HEK293T (cell line): ENCODE measurements at regions not wholly inside any gene's neighbourhood (a gene's known extent, or its start where the extent isn't known, plus 50 kb on each side); places are given as distances from the start of the nearest gene placed in this dataset.
"Not testable (repeated sequence)": the region's sequence is repeated elsewhere in the genome, so short reads cannot be mapped to it uniquely, and the experiment has no call there.

ENCODE experiments used
- CTCF ChIA-PET: fragments of 350-600 bp; formaldehyde crosslinking; extraction: SDS; loops from one replicate; lab custom pipeline; 2021; ENCODE audit warnings: antibody characterized with exemption, inconsistent platforms; lab: Yijun Ruan, JAX
- POLR2A ChIA-PET: fragments of 350-600 bp; formaldehyde crosslinking; extraction: SDS; loops from one replicate; lab custom pipeline; 2020; ENCODE audit warnings: antibody characterized with exemption, inconsistent platforms; lab: Yijun Ruan, JAX
- DNase-seq: peaks from one replicate; pipeline ENCODE4 v3.0.0; 2012; ENCODE audit warnings: mixed read lengths; ENCODE audit errors: extremely low spot score
- ARNT ChIP-seq: fragments of 450-650 bp; IDR thresholded peaks from 2 replicates; pipeline ENCODE4 v1.6.1; 2017; ENCODE audit warnings: mild to moderate bottlenecking
- BHLHE40 ChIP-seq: fragments of 450-650 bp; IDR thresholded peaks from 2 replicates; pipeline ENCODE4 v1.6.1; 2016; ENCODE audit warnings: mild to moderate bottlenecking, moderate library complexity, borderline replicate concordance
- CTBP1 ChIP-seq: fragments of 450-650 bp; IDR thresholded peaks from 2 replicates; pipeline ENCODE4 v1.6.1; 2016; ENCODE audit warnings: borderline replicate concordance
- ELF4 ChIP-seq: fragments of 450-650 bp; IDR thresholded peaks from 2 replicates; pipeline ENCODE4 v1.6.1; 2017; ENCODE audit warnings: antibody characterized with exemption
- FOXA1 ChIP-seq: fragments of 450-650 bp; IDR thresholded peaks from 2 replicates; pipeline ENCODE4 v1.6.1; 2016; ENCODE audit warnings: mild to moderate bottlenecking
- FOXK2 ChIP-seq: fragments of 450-650 bp; IDR thresholded peaks from 2 replicates; pipeline ENCODE4 v1.6.1; 2016; ENCODE audit warnings: mild to moderate bottlenecking
- FOXM1 ChIP-seq: fragments of 450-650 bp; IDR thresholded peaks from 2 replicates; pipeline ENCODE4 v1.6.1; 2017; ENCODE audit warnings: mild to moderate bottlenecking, borderline replicate concordance
- HDGF ChIP-seq: fragments of 450-650 bp; IDR thresholded peaks from 2 replicates; pipeline ENCODE4 v1.6.1; 2017; ENCODE audit warnings: antibody characterized with exemption, borderline replicate concordance
- L3MBTL2 ChIP-seq: fragments of 450-650 bp; conservative IDR thresholded peaks from 2 replicates; pipeline ENCODE4 v1.6.1; 2016; ENCODE audit warnings: mild to moderate bottlenecking
- LEF1 ChIP-seq: fragments of 450-650 bp; IDR thresholded peaks from 2 replicates; pipeline ENCODE4 v1.6.1; 2017; ENCODE audit warnings: mild to moderate bottlenecking, borderline replicate concordance
- NFRKB ChIP-seq: fragments of 450-650 bp; IDR thresholded peaks from 2 replicates; pipeline ENCODE4 v1.6.1; 2016; ENCODE audit warnings: mild to moderate bottlenecking, moderate library complexity
- SP1 ChIP-seq: fragments of 450-650 bp; IDR thresholded peaks from 2 replicates; pipeline ENCODE4 v1.6.1; 2017
- SUZ12 ChIP-seq: fragments of 450-650 bp; IDR thresholded peaks from 2 replicates; pipeline ENCODE4 v1.6.1; 2016; ENCODE audit warnings: mild to moderate bottlenecking
- TARDBP ChIP-seq: fragments of 450-650 bp; IDR thresholded peaks from 2 replicates; pipeline ENCODE4 v1.6.1; 2016
- ZNF384 ChIP-seq: fragments of 450-650 bp; IDR thresholded peaks from 2 replicates; pipeline ENCODE4 v1.6.1; 2016
- TF ChIP-seq, protein P1 (sequence below): fragments of 450-650 bp; IDR thresholded peaks from 2 replicates; pipeline ENCODE4 v1.6.1; 2016

DNA sequence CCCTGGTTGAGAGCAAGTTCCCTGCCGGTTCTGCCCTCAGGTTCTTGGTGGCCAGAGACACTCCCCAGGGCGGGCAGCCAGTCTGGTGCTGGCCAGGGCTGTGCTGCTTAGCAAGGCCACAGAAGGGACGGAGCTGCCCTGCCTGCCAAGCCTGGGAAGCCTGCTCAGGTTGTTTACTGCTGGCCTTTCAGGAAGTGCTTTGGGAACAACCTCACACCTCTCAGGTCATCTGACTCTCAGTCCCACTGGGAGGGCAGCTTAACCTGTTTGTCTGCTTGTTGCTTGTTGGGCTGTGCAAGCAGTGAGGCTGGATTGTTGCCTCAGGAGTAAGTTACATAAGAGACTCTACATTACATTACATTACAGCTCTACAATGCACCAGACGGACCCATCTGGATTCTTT is 75.8 kb upstream of the AFDN start:
- no peak for TF ChIP-seq ARNT
- CTCF ChIA-PET: no interaction called here
- POLR2A ChIA-PET: no interaction called here
- DNase-seq: no peak

DNA sequence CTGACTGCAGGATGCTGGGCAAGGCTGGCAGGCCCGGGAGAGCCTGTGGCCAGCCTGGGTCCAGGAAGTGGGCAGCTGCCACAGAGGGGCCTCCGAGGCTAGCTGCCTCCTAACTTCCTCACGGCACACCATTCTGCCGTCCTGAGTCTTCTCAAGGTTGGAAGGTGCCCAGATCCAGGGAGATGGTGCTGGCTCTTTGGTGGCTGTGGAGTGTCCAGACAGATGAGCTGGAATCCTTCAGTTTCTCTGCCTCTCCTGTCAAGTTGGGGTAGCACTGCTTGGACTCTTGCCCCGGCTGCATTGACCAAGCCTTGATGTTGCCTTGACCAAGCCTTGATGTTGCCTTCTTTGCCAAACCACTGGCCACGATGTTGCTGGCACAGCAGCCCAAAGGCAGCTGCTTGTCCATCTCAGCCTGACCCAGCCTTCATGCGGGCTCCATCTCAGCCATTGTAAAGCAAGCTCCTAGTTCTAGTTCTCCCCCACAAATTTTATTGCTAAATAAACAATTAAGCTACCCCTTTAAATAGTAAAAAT is 75.1 kb upstream of the AFDN start:
- DNase-seq: no peak
- TF ChIP-seq ZNF384: no peak
- no peak for TF ChIP-seq FOXA1
- TF ChIP-seq LEF1: no peak
- TF ChIP-seq ARNT: no peak
- no peak for TF ChIP-seq NFRKB
- TF ChIP-seq HDGF: no peak
- TF ChIP-seq SP1: no peak
- no peak for TF ChIP-seq FOXM1
- TF ChIP-seq TARDBP: no peak
- TF ChIP-seq FOXK2: no peak
- TF ChIP-seq BHLHE40: no peak
- no peak for TF ChIP-seq CTBP1
- ChIA-PET POLR2A (no interaction called here), CTCF (no interaction called here)

DNA sequence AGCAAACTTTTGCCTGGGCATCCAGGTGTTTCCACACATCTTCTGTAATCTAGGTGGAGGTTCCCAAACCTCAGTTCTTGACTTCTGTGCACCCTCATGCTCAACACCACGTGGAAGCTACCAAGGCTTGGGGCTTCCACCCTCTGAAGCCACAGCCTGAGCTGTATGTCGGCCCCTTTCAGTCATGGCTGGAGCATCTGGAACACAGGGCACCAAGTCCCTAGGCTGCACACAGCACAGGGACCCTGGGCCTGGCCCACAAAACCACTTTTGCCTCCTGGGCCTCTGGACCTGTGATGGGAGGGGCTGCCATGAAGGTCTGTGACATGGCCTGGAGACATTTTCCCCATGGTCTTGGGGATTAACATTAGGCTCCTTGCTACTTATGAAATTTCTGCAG is 73.4 kb upstream of the AFDN start:
- CTCF ChIA-PET, DNase-seq, POLR2A ChIA-PET: not testable (repeated sequence)

DNA sequence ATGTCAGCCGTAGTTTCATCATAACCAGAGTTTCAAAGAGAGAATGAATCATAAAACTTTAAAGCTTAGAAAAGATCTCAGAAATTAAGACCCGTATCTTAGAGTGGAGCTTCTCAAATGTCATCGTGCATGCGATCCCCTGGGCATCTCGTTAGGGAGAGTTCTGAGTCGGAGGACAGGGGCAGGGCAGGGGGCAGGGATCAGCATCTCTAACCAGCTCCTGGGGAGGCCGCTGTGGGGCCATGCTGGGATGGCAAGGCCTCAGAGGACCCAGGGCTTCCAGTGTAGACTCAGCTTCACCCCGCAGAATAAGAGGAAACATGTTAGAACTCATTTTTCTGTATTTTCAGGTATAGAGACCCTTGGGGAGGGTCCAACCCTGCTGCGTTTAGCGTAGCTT is 72.0 kb upstream of the AFDN start:
- TF ChIP-seq CTBP1 (no peak), LEF1 (no peak)
- ChIA-PET POLR2A (no interaction called here), CTCF (no interaction called here)
- no peak for DNase-seq

DNA sequence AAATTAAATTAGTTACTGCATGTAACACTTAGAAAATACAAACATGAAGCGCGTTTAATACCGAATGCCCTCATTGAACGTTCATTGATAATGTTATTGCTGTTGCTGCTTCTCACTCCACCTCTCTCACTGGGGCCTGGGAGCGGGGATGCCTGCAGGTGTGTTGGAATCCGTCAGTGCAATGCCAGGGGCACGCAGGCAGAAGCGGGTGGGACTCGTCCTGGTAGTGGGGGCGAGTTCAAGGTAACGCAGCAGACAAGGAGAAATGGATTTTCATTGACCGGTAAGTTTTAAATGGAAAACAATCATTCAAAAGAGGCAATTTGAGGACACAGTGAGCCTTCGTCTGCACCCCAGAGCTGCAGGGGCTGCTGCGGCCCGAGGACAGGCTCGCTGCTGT is 71.2 kb upstream of the AFDN start:
- ChIA-PET CTCF (no interaction called here), POLR2A (no interaction called here)
- no peak for DNase-seq
- no peak for TF ChIP-seq ARNT
- TF ChIP-seq FOXK2: no peak
- TF ChIP-seq SP1: no peak
- no peak for TF ChIP-seq ELF4
- no peak for TF ChIP-seq CTBP1
- no peak for TF ChIP-seq LEF1
- TF ChIP-seq FOXA1: no peak
- TF ChIP-seq, protein P1, sequence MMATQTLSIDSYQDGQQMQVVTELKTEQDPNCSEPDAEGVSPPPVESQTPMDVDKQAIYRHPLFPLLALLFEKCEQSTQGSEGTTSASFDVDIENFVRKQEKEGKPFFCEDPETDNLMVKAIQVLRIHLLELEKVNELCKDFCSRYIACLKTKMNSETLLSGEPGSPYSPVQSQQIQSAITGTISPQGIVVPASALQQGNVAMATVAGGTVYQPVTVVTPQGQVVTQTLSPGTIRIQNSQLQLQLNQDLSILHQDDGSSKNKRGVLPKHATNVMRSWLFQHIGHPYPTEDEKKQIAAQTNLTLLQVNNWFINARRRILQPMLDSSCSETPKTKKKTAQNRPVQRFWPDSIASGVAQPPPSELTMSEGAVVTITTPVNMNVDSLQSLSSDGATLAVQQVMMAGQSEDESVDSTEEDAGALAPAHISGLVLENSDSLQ: no peak
- no peak for TF ChIP-seq SUZ12
- TF ChIP-seq TARDBP: no peak
- no peak for TF ChIP-seq BHLHE40

DNA sequence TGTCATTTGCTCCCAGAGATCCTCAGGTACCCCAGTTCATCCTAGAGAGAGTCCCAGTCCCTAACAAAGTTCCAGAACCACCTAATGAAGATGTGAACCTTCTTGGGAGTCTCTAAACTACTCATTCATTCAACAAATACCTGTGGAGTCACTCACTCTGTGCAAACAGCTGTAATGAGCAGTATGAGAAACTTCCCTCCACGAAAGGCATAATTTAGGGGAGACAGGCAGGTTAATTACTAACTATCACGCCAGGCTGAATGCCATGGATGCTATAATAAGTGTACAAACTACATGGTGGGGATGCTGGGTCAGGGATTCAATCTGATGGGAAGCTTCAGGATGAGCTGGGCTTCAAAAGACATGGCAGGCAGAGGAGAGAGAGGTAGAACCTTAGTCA is 70.1 kb upstream of the AFDN start:
- ChIA-PET POLR2A (no interaction called here), CTCF (no interaction called here)
- no peak for DNase-seq

DNA sequence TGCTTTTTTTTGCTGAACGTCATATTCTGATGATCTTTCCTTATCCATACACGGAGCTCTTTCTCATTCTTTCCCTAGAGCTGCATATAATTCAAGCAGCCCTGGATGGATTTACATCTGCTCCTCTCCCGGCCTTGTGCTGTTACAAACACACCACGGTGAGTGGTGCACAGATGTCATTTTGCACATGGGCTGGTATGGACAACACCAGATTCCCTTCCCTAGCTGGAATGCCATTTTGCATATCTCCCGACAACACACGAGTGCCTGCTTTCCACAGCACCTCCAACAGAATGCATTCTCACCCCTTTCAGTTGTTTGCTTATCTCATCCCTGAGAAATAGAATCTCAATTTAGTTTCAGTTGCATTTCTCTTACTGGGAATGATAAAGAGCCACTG is 69.5 kb upstream of the AFDN start:
- no peak for DNase-seq
- ChIA-PET CTCF (no interaction called here), POLR2A (no interaction called here)
- TF ChIP-seq TARDBP (no peak), NFRKB (no peak)

More for the DNA sequence above, 70.1 kb upstream of the AFDN start:
- TF ChIP-seq SUZ12 (no peak), FOXM1 (no peak), FOXK2 (no peak), HDGF (no peak), LEF1 (no peak), CTBP1 (no peak), BHLHE40 (no peak), ZNF384 (no peak), FOXA1 (no peak)
- TF ChIP-seq, protein P1: no peak

DNA sequence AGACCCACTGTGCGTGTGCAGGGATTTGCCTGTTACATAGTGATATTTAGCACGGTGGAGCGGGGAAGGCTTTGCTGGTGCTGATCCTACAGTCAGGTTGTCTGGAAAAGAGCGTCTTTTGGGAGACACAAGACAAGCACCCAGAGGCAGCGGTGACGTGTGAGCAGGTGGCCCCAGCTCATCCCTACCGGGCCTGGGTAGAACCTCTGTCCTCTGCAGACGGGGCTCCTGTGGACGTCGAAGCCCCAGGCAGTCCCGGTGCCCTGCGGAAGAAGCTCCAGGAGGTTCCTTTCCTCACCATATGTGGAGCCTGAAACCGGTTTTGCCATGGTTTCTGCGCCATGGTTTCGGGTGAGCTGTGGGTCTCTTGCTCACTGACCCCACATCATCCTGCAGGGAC is 68.9 kb upstream of the AFDN start:
- ChIA-PET POLR2A (no interaction called here), CTCF (no interaction called here)
- no peak for TF ChIP-seq HDGF
- TF ChIP-seq BHLHE40: no peak
- TF ChIP-seq FOXM1: no peak
- no peak for TF ChIP-seq FOXK2
- no peak for TF ChIP-seq NFRKB
- TF ChIP-seq ARNT: no peak
- TF ChIP-seq, protein P1: no peak
- TF ChIP-seq ELF4: no peak
- TF ChIP-seq L3MBTL2: no peak
- no peak for TF ChIP-seq SP1
- no peak for TF ChIP-seq TARDBP
- TF ChIP-seq ZNF384: no peak
- no peak for TF ChIP-seq SUZ12
- no peak for TF ChIP-seq LEF1
- no peak for TF ChIP-seq FOXA1
- no peak for TF ChIP-seq CTBP1
- DNase-seq: no peak
